ENCODE measurements at regions not wholly inside any gene's neighbourhood (a gene's known extent, or its start where the extent isn't known, plus 50 kb on each side); places are given as distances from the start of the nearest gene placed in this dataset.

GRCh38 chr4:170243662-170244288, 154.0 kb upstream of the AADAT start:
- Histone ChIP-seq H3K9ac (ENCODE audit: low read length) (no peak overlapping the region), H3K4me1 (ENCODE audit: insufficient read depth, low read length) (peaks cover 18% of the 10 kb centered on the region), H3K27ac (ENCODE audit: low read length) (no peak overlapping the region), H3K4me2 (ENCODE audit: low read length) (no peak overlapping the region), H4K20me1 (ENCODE audit: low read length) (no peaks in the 10 kb centered on the region), H3K9me3 (ENCODE audit: low read length) (no peaks in the 10 kb centered on the region), H3F3A (ENCODE audit: low read length, unreplicated experiment) (no peaks in the 10 kb centered on the region), H3K79me2 (ENCODE audit: low read length) (no peaks in the 10 kb centered on the region), H3K27me3 (ENCODE audit: low read length) (no peaks in the 10 kb centered on the region), H3K9me2 (replicated peaks; ENCODE audit: low read length) (no peaks in the 10 kb centered on the region), H3K4me3 (ENCODE audit: low read length) (no peak overlapping the region), H3K36me3 (ENCODE audit: low read depth, low read length) (no peaks in the 10 kb centered on the region), H2AFZ (ENCODE audit: low read length) (no peak overlapping the region)
- ATAC-seq (no peak), DNase-seq (no peak)
- TF ChIP-seq EZH2phosphoT487 (IDR thresholded peaks at IDR 0.05; ENCODE audit: borderline replicate concordance, low read length) (no peak), CTCF (conservative IDR thresholded peaks at IDR 0.05; ENCODE audit: low read depth, low read length) (no peak), EZH2 (IDR thresholded peaks at IDR 0.05; ENCODE audit: low read length, unreplicated experiment) (no peak)
- ChIA-PET CTCF (no interaction called here), POLR2A (ENCODE audit: unreplicated experiment) (no interaction called here)
- intact Hi-C loops (cut with micrococcal nuclease), result no loop called here
- BruUV-seq (replicated peaks), result no TSS peak

- H3K9me2 ChIP-seq (replicated peaks; ENCODE audit: low read length), result no peaks in the 10 kb centered on the region
- no TSS peak for BruUV-seq (replicated peaks)
- no peaks in the 10 kb centered on the region for H3K9me3 ChIP-seq (ENCODE audit: low read length)
- intact Hi-C loops (cut with micrococcal nuclease), result no loop called here
- POLR2A ChIA-PET (ENCODE audit: unreplicated experiment), result no interaction called here
- no peaks in the 10 kb centered on the region for H3K27me3 ChIP-seq (ENCODE audit: low read length)
- CTCF ChIA-PET, result no interaction called here
- no peak for ATAC-seq
- TF ChIP-seq EZH2phosphoT487 (IDR thresholded peaks at IDR 0.05; ENCODE audit: borderline replicate concordance, low read length), result no peak
- no peak for TF ChIP-seq EZH2 (IDR thresholded peaks at IDR 0.05; ENCODE audit: low read length, unreplicated experiment)
- TF ChIP-seq CTCF (conservative IDR thresholded peaks at IDR 0.05; ENCODE audit: low read depth, low read length), result no peak
- H3K4me1 ChIP-seq (ENCODE audit: insufficient read depth, low read length), result peaks cover 7% of the 10 kb centered on the region
- no peak overlapping the region for H3K9ac ChIP-seq (ENCODE audit: low read length)
- H2AFZ ChIP-seq (ENCODE audit: low read length), result no peak overlapping the region
- H3K36me3 ChIP-seq (ENCODE audit: low read depth, low read length), result no peaks in the 10 kb centered on the region
- H3K4me2 ChIP-seq (ENCODE audit: low read length), result no peak overlapping the region
- no peaks in the 10 kb centered on the region for H3F3A ChIP-seq (ENCODE audit: low read length, unreplicated experiment)
- DNase-seq, result no peak
- no peaks in the 10 kb centered on the region for H3K79me2 ChIP-seq (ENCODE audit: low read length)
- no peaks in the 10 kb centered on the region for H4K20me1 ChIP-seq (ENCODE audit: low read length)
- H3K27ac ChIP-seq (ENCODE audit: low read length), result no peak overlapping the region
- no peak overlapping the region for H3K4me3 ChIP-seq (ENCODE audit: low read length)
These were observed 152.7 kb upstream of the AADAT start for GRCh38 chr4:170242471-170242870.

- CTCF ChIA-PET, result no interaction called here
These were observed 145.0 kb upstream of the AADAT start for GRCh38 chr4:170234800-170235199.

More at GRCh38 chr4:170234800-170235199, 145.0 kb upstream of the AADAT start:
- no peaks in the 10 kb centered on the region for H3K36me3 ChIP-seq (ENCODE audit: low read depth, low read length)
- POLR2A ChIA-PET (ENCODE audit: unreplicated experiment), result no interaction called here
- H4K20me1 ChIP-seq (ENCODE audit: low read length), result no peaks in the 10 kb centered on the region
- no peaks in the 10 kb centered on the region for H3K79me2 ChIP-seq (ENCODE audit: low read length)
- intact Hi-C loops (cut with micrococcal nuclease), result no loop called here
- H3K27ac ChIP-seq (ENCODE audit: low read length), result no peak overlapping the region
- no peak for DNase-seq
- no TSS peak for BruUV-seq (replicated peaks)
- ATAC-seq, result no peak
- no peak overlapping the region for H2AFZ ChIP-seq (ENCODE audit: low read length)
- no peak overlapping the region for H3K9ac ChIP-seq (ENCODE audit: low read length)
- TF ChIP-seq EZH2 (IDR thresholded peaks at IDR 0.05; ENCODE audit: low read length, unreplicated experiment) (no peak), EZH2phosphoT487 (IDR thresholded peaks at IDR 0.05; ENCODE audit: borderline replicate concordance, low read length) (no peak), CTCF (conservative IDR thresholded peaks at IDR 0.05; ENCODE audit: low read depth, low read length) (no peak)
- no peak overlapping the region for H3K4me3 ChIP-seq (ENCODE audit: low read length)
- no peaks in the 10 kb centered on the region for H3F3A ChIP-seq (ENCODE audit: low read length, unreplicated experiment)
- no peaks in the 10 kb centered on the region for H3K4me1 ChIP-seq (ENCODE audit: insufficient read depth, low read length)
- no peaks in the 10 kb centered on the region for H3K9me2 ChIP-seq (replicated peaks; ENCODE audit: low read length)
- no peak overlapping the region for H3K4me2 ChIP-seq (ENCODE audit: low read length)
- no peaks in the 10 kb centered on the region for H3K27me3 ChIP-seq (ENCODE audit: low read length)
- H3K9me3 ChIP-seq (ENCODE audit: low read length), result no peaks in the 10 kb centered on the region
